GM12875 (cell line): ENCODE measurements at regions not wholly inside any gene's neighbourhood (a gene's known extent, or its start where the extent isn't known, plus 50 kb on each side); places are given as distances from the start of the nearest gene placed in this dataset.

Source experiments
- H3K4me3 ChIP-seq: one replicate; pipeline ENCODE4 v1.5.1; 2011; ENCODE audit warnings: low read depth, low read length, control low read depth
- CTCF ChIP-seq: IDR thresholded peaks from 2 replicates; pipeline ENCODE4 v1.5.1; 2011; ENCODE audit warnings: low read depth, mild to moderate bottlenecking, control low read depth, inconsistent platforms, low read length, moderate library complexity, borderline replicate concordance; ENCODE audit not compliant: insufficient read depth

GRCh38 chr4:149980941-149981340, 97.3 kb upstream of the DCLK2 start:
- TF ChIP-seq CTCF, result peak; percentile 67
- H3K4me3 ChIP-seq, result no peak overlapping the region

GRCh38 chr4:149983401-149983800, 94.8 kb upstream of the DCLK2 start:
- no peak overlapping the region for H3K4me3 ChIP-seq
- no peak for TF ChIP-seq CTCF

GRCh38 chr4:149983931-149984330, 94.3 kb upstream of the DCLK2 start:
- TF ChIP-seq CTCF, result no peak
- no peak overlapping the region for H3K4me3 ChIP-seq

GRCh38 chr4:149985981-149986380, 92.3 kb upstream of the DCLK2 start:
- no peak overlapping the region for H3K4me3 ChIP-seq
- no peak for TF ChIP-seq CTCF

- no peak for TF ChIP-seq CTCF
- H3K4me3 ChIP-seq, result no peak overlapping the region
Measured at GRCh38 chr4:149986917-149987316, 91.3 kb upstream of the DCLK2 start.

GRCh38 chr4:149987330-149988086, 90.7 kb upstream of the DCLK2 start:
- no peak for TF ChIP-seq CTCF
- no peak overlapping the region for H3K4me3 ChIP-seq

- TF ChIP-seq CTCF, result no peak
- H3K4me3 ChIP-seq, result no peak overlapping the region
Measured at GRCh38 chr4:149988087-149988410, 90.2 kb upstream of the DCLK2 start.
